Middle frontal gyrus (tissue), 1 donor: ENCODE measurements at regions not wholly inside any gene's neighbourhood (a gene's known extent, or its start where the extent isn't known, plus 50 kb on each side); places are given as distances from the start of the nearest gene placed in this dataset.
A peak's percentile ranks its signal among the peaks of the same experiment; 100 is the strongest.

ENCODE experiments used
- DNase-seq: peaks from one replicate; pipeline ENCODE4 v3.0.0-alpha.2; 2015; ENCODE audit warnings: low spot score; ENCODE audit errors: extremely low spot score

DNA sequence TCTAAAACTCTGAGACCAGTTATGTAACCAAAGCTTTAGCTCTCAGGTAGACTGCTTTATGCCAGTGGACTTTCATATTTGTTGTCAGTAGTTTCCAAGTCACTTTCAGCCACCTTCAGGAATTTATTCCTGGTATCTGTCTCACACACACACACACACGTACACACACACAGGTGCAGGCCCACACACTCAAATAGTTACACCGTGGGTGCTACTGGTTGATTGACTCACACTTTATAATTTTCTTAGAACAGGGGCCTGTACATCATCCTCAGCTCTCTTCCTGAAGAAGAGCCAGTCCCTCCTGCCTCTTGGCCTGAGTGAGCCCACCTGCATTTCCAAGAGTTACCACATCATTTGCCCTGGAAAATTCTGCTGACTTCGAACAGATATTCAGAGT is 555.2 kb downstream of the SOX6 start:
- DNase-seq = no peak

DNA sequence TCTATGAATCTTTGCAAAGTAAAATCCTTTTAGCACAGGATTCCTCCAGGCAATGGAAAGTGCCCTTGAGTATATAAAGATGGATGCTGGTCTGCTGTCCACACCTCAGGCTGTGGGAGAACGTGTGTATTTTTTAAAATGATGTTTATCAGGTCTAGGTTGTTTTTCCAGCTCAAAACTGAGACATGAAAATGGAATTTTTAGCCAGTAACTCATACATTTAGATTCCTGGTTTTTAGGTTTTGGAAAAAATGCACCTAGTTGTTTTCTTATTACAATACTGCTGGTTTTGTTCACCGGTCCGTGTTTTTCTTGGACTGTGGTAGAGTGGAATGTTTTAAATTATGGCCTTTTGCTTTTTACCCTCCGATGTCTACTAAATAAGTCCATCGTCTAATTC is 554.7 kb downstream of the SOX6 start:
- no peak for DNase-seq

GRCh38 chr11:15805726-15806125 is 550.6 kb downstream of the SOX6 start:
- no peak for DNase-seq

DNA sequence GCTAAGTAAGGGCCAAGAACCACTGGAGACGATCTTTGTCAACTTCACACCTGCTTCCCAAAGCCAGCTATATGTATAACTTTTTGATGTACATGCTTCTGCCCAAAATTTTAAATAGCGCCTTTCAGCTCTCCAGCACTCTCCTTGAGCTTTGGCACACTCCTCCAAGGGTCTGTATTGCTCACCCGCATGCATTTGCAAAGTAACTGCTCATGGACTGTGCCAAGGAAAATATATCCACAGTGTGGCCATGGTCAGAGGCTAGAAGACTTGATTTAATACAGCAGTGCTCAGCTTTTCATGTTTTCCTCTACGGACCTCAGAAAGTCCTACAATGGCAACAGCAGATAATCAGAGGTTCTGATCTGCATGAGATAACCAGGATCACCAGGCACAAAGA is 550.1 kb downstream of the SOX6 start:
- DNase-seq = no peak

DNA sequence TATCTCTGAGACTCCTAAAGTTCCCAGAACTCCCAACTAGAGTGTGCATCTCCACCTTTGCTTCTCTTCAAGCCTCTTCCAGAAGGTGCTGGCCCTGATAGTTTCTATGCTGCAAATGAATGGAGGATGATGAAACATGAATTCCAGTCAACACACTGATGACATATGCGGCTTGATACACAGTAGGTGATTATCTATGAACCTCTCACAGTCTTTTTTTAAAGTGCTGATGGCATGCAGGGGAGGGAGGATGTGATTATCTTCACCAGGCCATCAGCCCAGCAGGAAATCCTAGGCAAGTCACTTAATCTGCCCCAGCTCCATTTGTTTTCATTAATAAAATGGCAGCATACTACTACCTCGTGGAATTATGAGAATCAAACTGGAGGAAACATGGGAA is 548.5 kb downstream of the SOX6 start:
- DNase-seq = no peak

GRCh38 chr11:15810082-15810481 is 546.3 kb downstream of the SOX6 start:
- no peak for DNase-seq

- no peak for DNase-seq
Observed at GRCh38 chr11:15810525-15810924, 545.8 kb downstream of the SOX6 start.

GRCh38 chr11:15815246-15816195 is 540.8 kb downstream of the SOX6 start:
- no peak for DNase-seq

GRCh38 chr11:15816260-15816871 is 540.0 kb downstream of the SOX6 start:
- no peak for DNase-seq

GRCh38 chr11:15817001-15817400 is 539.3 kb downstream of the SOX6 start:
- no peak for DNase-seq

- no peak for DNase-seq
Observed at GRCh38 chr11:15818132-15818842, 538.1 kb downstream of the SOX6 start.

DNA sequence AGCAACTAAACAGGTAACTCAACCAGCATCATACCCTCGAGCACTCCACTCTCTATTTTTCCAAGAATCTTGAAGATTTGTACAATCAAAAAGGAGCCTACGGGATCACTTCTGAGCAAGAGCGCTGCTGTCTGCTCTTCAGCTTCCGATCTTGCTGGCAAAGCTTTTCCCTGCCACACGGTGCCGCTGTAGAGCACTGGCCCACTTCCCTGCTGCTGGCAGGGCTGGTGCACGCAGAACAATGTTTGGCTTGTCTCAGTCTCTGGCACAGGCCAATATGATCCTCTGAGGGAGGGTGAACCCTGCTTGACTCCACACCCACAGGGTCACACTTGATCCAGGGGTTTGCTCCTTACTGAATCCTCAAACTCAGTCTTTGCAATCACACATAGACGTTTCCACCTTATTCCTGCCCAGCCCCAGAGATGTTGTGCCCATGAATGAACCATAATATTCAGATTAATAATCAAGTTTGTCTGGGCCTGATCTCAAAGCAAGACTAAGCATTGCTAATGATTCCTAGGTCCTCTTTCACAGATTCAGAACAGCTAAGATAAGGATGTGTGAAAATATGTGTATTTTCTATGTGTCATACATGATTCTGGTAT is 536.6 kb downstream of the SOX6 start:
- DNase-seq = peak; percentile 68

- DNase-seq = no peak
Observed at GRCh38 chr11:15821451-15821850, 534.9 kb downstream of the SOX6 start.

DNA sequence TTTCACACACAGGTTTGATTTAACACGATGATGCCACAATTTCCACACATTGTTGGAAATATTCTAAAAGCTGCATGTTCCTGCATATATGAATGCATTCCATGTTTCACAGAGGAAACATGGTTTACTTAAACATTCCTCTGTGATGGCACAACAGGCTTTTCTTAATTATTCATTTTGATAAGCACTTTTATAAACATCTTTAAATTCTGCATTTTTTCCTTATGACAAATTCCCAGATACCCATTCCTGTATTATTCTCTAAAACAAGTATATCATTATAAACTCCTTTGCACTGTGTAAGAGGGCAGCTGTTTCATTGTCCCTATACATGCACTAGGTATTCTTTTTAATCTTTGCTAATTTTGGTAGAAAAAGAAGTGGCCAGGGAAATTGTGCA is 532.3 kb downstream of the SOX6 start:
- no peak for DNase-seq

DNA sequence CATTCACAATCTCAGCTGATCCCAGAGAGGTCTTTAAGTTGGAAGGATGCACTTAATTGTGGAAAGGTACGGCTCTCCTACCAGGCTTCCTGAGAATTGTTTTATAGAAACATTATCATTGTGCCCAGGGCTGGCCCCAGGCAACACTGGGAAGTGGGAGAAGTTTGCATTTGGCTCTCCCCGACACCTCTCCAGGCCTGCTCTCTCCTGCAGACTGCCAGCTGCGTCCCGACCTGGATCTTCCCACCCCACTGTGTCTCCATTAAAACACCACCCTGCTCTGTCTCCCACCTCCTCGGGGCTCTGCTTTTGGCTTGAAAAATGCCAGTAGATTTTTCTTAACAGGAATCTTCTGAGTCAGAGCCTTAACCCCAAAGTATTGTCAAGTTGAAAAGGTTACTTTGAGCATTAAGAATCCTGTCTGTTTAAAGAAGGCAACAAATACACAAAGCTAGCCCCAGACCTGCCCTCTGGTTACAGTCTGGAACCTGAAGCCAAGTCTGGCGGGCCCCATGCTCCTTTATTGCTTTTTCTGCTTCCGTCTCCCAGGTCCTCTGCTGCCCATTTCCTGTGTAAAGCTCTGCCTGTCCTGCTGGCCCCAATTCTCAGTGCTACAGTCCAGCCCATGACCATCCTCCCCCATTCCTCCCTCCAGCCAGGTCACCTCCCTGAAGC is 530.2 kb downstream of the SOX6 start:
- DNase-seq = no peak

DNA sequence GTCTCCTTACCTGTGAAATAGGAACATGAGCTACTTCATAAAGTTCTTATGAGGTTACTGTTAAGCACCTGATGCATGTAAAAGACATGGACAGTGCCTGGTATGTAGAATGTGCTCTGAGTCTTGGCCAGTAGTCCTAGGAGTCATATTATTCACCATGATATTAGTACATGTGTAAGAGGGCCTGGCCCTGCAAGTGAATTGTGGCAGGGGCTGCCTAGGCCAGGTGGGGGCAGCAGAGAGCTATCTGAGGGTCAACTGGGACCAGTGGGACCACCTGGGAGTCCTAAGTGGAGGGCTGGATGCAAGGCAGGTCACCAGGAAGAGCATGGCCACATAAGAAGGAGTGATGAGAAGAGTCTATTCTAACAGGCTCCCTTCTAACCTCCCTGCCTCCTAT is 529.5 kb downstream of the SOX6 start:
- no peak for DNase-seq

DNA sequence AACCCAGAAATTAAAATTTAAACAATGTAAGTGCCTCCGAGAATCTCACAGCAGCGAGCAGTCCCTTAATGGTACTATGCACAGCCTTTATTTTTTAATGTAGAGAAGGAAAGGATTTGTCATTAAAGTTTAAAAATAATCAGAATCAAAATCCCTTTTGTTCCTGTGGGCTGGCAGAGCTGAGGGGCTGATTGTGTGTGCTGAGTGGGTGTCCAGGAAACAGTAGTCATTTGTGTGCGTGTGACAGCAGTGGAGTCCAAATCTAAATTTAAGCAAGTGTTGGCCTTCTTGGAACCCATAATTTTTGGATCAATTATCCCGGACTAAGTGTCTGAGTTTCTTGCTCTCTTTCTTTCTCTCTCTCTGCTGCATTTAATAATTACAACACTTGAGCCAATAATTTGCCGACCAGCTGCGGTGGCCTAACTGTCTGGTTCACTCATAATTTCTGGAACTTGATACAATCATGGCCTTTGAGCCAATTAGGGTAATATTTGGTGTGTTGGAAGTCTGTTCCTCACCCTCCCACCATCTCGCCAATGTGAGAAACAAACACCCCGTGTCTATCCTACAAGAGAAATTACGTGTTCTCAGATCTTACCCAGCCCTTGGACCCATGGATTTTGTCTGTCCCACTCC is 528.0 kb downstream of the SOX6 start:
- no peak for DNase-seq

DNA sequence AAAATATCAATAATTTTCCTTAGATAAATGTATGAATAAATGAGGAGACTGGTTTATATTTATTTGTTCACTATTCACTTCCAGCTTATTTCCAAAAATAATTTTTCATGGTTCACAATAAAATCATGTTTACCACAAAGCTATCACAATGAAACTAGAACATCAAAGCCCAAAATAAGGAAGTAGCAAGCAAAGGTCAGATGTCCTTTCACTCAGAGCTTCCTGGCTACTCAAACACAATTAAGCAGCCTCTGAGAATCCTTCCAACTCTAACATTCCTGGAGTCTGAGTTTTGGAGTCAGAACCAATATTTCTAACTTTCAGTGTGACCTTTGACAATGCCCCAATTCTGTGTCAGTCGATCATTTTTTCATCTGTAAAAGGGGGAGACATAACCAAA is 527.0 kb downstream of the SOX6 start:
- no peak for DNase-seq

GRCh38 chr11:15830741-15831428 is 525.5 kb downstream of the SOX6 start:
- no peak for DNase-seq

- no peak for DNase-seq
Observed at GRCh38 chr11:15835788-15836411, 520.4 kb downstream of the SOX6 start.
